ENCODE measurements at regions not wholly inside any gene's neighbourhood (a gene's known extent, or its start where the extent isn't known, plus 50 kb on each side); places are given as distances from the start of the nearest gene placed in this dataset.

- DNase-seq, result no peak
Observed at GRCh38 chr3:135471911-135472310, 493.6 kb upstream of the PPP2R3A start.

- DNase-seq, result no peak
Observed at GRCh38 chr3:135473449-135473848, 492.1 kb upstream of the PPP2R3A start.

- no peak for DNase-seq
Observed at GRCh38 chr3:135487261-135487660, 478.3 kb upstream of the PPP2R3A start.

- DNase-seq, result no peak
Observed at GRCh38 chr3:135490219-135490915, 475.2 kb upstream of the PPP2R3A start.

- peak in 1 of 3 donors; percentile 9 for DNase-seq
Observed at GRCh38 chr3:135491491-135492205, 473.9 kb upstream of the PPP2R3A start.

- DNase-seq, result no peak
Observed at GRCh38 chr3:135495891-135496290, 469.6 kb upstream of the PPP2R3A start.

- no peak for DNase-seq
Observed at GRCh38 chr3:135497979-135498378, 467.5 kb upstream of the PPP2R3A start.

GRCh38 chr3:135499426-135499825, 466.1 kb upstream of the PPP2R3A start:
- DNase-seq, result no peak

GRCh38 chr3:135500034-135500433, 465.5 kb upstream of the PPP2R3A start:
- no peak for DNase-seq

GRCh38 chr3:135503065-135503759, 462.3 kb upstream of the PPP2R3A start:
- no peak for DNase-seq

- peak; percentile 54 to 83 (median 67) for DNase-seq
Observed at GRCh38 chr3:135503760-135504686, 461.5 kb upstream of the PPP2R3A start.

- peak in 1 of 3 donors; percentile 26 for DNase-seq
Observed at GRCh38 chr3:135513106-135514059, 452.1 kb upstream of the PPP2R3A start.

GRCh38 chr3:135514060-135514448, 451.5 kb upstream of the PPP2R3A start:
- no peak for DNase-seq

GRCh38 chr3:135516143-135516542, 449.4 kb upstream of the PPP2R3A start:
- DNase-seq, result peak in 1 of 3 donors; percentile 19

- DNase-seq, result peak in 1 of 3 donors; percentile 12
Observed at GRCh38 chr3:135528413-135529015, 437.0 kb upstream of the PPP2R3A start.

- DNase-seq, result no peak
Observed at GRCh38 chr3:135532021-135532420, 433.5 kb upstream of the PPP2R3A start.

- DNase-seq, result no peak
Observed at GRCh38 chr3:135538123-135538522, 427.4 kb upstream of the PPP2R3A start.

- DNase-seq, result no peak
Observed at GRCh38 chr3:135539351-135539750, 426.2 kb upstream of the PPP2R3A start.

GRCh38 chr3:135539854-135540253, 425.7 kb upstream of the PPP2R3A start:
- DNase-seq, result no peak

GRCh38 chr3:135549928-135550494, 415.5 kb upstream of the PPP2R3A start:
- no peak for DNase-seq

All from muscle of back (tissue), 3 donors.